HG03457 (cell line): ENCODE measurements at regions not wholly inside any gene's neighbourhood (a gene's known extent, or its start where the extent isn't known, plus 50 kb on each side); places are given as distances from the start of the nearest gene placed in this dataset.

Experiments
- ATAC-seq: cut with Tn5 transposase; IDR thresholded peaks from one replicate; pipeline ENCODE4 v1.9.1; 2021; ENCODE audit warnings: moderate number of reproducible peaks; ENCODE audit not compliant: unreplicated experiment

GRCh38 chr18:72368308-72368707 is 175.8 kb downstream of the CBLN2 start:
- no peak for ATAC-seq

DNA sequence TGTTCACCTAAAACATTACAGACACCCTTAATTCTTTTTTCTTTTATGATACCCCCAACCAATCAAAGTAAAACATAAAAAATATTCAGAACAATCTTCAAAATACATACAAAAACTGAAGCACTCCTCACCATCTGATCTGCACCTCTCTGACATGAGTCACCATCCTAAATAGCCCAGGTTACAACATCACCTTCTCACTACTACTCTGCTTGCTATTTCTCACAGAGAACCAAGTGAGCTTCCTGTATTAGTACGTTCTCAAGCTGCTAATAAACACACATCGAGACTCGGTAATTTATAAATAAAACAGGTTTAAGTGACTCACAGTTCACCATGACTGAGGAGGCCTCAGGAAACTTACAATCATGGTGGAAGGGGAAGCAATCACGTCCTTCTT is 183.5 kb downstream of the CBLN2 start:
- no peak for ATAC-seq

DNA sequence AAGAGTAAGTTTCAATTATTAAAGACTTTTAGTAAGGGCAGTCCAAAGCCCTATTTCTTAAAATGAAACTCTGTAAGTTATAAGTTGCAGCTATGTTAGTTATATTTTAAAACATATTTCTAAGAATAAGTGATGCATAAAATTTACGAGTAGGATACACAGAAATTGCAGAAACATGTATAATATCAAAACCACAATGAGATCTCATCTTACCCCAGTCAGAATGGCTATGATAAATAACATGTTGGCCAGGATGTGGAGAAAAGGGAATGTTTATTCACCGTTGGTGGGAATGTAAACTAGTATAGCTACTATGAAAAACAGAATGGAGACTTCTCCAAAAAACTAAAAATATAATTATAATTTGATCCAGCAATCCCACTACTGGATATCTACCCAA is 201.2 kb downstream of the CBLN2 start:
- no peak for ATAC-seq

- ATAC-seq = no peak
Observed at GRCh38 chr18:72339976-72340375, 204.2 kb downstream of the CBLN2 start.

DNA sequence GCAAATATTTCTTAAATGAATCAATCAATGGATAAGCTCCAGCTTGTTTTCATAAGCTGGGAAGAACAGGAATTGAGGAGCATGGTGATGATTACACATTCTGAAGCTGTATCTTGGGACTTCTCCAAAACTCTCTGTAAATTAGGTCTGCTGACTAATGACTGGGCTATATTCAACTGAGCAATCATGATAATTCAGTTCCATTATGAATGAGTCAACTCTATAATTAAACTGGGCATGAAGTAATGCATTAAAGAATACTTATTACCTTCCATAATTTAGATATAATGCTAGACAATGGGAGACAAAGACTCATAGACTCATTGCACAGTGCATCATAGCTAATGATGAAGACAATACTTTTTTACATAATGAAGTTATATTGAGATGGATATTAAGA is 207.4 kb downstream of the CBLN2 start:
- ATAC-seq = no peak

- ATAC-seq = no peak
Observed at GRCh38 chr18:72329533-72329932, 214.6 kb downstream of the CBLN2 start.

DNA sequence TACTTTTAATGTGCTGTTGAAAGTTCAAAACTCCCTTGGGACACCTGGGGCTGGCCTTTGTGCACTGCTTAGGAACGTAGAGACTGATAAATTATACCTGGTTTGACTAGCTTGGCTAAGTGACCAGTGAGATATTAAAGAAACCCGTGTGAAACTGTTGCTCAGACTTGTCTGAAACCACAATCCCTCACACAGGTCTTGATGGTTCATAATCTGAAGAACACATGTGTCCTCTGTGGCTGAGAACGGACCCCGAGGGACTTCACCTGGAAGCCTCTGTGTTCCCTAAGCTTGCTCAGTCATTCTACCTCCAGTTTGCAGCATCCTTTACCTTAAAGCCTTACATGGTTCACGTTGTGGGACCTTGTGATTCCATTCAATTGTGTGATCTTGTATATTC is 218.8 kb downstream of the CBLN2 start:
- peak; percentile 70 for ATAC-seq

GRCh38 chr18:72324677-72325076 is 219.5 kb downstream of the CBLN2 start:
- ATAC-seq = no peak

- no peak for ATAC-seq
Observed at GRCh38 chr18:72316497-72316896, 227.6 kb downstream of the CBLN2 start.

DNA sequence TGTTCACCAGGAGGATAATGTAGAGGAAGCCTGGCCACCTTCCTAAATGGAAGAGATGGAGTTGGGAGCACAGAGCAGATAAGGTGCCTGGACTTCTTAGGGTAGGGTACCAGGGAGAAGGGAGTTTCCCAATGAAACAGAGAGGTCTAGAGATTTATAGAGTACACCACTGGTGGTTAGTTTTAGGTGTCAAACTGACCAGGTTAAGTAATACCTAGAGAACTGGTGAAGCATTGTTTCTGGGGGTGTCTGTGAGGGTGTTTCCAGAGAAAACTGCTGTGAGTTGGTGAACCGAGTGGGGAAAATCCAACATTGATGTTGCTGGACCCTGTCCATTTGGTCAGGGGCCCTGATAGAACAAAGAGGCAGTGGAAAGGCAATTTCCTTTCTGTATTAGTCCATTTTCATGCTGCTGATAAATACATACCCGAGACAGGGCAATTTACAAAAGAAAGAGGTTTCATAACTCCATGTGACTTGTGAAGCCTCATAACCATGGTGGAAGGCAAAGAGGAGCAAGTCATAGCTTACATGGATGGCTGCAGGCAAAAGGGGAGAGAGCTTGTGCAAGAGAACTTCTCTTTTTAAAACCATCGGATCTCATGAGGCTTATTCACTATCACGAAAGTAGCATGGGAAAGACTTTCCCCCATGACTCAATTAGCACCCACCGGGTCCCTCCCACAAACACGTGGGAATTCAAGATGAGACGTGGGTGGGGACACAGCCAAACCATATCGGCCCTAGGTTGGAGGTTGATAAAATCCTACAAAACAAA is 260.8 kb downstream of the CBLN2 start:
- ATAC-seq = no peak

GRCh38 chr18:72273025-72273424 is 271.1 kb downstream of the CBLN2 start:
- no peak for ATAC-seq

DNA sequence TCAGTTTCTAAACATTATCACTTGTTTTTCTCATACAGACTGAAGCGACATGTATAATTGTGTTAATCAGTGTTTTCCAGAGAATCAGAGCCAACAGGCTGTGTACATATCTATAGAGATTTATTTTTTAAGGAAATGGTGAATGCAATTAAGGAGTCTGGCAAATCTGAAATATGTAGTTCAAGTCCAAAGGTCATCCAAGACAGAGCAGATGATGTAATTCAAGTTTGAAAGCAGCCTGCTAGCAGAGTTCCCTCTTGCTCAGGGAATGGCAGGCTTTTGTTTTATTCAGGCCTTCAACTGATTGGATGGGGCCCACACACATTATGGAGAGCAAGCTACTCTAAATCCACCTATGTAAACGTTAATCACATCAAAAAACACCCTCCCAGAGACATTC is 282.6 kb downstream of the CBLN2 start:
- no peak for ATAC-seq

- no peak for ATAC-seq
Observed at GRCh38 chr18:72246076-72246475, 298.1 kb downstream of the CBLN2 start.

DNA sequence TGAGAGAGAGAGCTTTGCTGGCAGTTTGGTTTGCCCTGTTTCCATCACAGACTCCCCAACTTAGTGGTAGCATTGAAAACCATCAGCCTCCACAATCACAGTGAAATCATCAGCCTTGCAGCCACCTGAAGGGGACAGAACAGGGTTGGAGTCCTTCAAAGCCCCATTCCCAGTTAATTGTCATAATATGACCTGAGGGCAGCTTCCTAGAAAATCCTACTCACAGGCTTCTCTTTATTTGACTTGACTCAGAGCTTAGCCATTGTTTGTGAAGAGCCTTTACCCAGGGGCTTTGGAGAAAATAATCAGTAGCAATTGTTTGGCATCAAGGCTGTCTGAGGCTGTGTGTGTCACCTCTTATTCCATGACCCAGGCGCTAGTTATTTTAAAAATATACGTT is 308.7 kb downstream of the CBLN2 start:
- ATAC-seq = no peak

DNA sequence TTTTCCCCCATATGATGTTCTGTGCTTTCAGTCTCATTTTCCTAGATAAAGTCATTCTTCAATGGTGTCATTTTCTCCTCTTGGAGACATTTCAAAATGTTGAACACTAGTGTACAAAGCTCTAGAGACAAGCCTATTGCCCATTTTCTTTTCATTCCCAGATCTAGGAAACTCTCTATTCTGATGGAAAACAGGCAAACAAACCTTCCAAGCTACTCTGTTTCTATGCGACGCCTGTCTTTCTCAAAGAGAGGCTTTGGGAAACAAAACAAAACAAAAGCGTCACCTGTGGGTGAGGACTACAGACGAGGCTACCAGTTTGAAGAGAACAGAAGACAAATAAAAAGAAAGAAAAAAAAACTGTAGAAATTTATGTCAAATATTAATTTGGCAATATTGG is 311.0 kb downstream of the CBLN2 start:
- ATAC-seq = no peak

DNA sequence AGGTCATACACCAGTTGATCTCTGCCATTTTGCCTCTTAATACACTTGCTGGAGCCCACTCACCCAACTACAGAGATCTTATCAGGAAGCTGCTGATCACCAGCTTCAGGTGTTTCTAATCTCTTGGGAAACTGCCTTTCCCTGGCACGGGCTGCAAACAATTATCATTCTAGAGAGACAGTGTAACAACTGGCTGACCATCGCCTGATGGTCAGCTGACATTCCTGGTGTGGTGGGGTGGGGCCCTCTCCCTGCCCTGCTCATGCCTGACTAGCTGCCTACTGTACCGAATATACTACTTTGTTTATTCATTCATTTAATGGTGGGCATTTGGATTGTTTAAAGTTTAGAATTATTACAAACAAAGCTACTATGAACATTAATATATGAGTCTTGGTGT is 311.5 kb downstream of the CBLN2 start:
- no peak for ATAC-seq

DNA sequence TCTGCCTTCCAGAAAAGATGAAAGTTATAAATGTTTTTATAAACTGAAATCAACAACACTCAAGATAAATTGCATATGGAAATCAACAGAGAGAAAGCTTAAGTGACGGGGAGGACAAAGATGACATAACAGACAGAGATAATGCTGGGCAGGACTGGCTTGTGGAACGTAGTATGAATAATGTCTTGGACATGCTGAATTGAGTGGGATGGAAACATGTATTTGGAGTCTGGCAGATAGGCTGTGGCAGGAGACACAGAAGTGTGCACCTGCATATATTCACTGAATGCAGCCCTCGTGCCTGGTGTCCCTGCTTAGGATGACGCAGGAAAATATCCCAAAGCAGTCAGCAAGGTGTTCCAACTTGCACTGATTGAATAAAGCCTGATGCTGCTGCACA is 318.2 kb downstream of the CBLN2 start:
- no peak for ATAC-seq

DNA sequence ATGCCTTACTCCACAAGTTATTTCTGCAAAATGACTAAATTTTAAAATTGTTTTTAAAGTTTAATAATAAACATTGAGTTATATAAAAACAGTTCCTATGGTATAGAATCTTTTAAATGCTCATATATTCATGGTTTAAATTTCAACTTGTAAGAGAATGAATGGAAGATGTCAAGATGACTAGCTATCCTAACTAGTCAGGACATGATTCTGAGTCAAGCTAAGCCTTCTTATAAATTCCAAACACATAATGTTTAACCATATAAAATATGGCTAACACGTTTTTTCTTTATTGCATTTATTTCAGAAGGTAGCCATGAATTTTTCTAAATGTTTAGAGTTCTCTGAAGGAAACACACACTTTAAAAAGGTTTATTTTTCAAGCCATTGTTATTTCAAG is 320.4 kb downstream of the CBLN2 start:
- no peak for ATAC-seq

DNA sequence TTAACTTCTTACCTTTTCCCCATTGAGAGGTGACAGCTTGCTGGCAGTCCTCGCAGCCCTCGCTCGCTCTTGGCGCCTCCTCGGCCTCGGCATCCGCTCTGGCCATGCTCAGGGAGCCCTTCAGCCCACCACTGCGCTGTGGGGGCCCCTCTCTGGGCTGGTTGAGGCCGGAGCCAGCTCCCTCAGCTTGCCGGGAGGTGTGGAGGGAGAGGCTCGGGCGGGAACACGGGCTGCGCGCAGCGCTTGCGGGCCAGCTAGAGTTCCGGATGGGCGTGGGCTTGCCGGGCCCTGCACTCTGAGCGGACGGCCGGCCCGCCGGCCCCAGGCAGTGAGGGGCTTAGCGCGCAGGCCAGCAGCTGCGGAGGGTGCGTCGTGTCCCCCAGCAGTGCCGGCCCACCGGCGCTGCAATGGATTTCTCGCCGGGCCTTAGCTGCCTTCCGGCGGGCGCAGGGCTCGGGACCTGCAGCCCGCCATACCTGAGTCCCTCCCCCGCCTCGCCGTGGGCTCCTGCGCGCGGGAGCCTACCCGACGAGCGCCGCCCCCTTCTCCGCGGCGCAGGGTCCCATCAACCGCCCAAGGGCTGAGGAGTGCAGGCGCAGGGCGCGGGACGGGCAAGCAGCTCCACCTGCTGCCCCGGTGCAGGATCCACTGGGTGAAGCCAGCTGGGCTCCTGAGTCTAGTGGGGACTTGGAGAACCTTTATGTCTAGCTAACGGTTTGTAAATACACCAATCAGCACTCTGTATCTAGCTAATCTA is 335.0 kb downstream of the CBLN2 start:
- ATAC-seq = peak; percentile 81

DNA sequence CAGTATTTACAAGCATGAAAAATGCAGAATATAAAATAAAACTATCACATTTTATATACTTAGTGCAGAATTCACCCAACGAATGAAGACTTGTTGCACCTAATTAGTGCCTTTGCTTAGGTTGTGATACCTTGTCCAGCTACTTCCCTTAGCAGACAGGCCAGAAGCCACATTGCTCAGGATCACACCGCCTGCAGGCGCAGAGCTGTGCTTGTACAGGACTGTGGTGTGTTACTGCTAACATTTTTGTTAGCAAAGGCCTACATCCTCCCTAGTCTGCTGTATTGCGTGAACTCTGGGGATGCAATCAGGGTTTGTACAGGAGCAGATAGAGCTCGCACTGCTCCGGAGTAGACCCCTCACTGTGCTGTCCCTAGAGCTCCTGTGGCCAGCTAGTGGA is 336.9 kb downstream of the CBLN2 start:
- no peak for ATAC-seq

DNA sequence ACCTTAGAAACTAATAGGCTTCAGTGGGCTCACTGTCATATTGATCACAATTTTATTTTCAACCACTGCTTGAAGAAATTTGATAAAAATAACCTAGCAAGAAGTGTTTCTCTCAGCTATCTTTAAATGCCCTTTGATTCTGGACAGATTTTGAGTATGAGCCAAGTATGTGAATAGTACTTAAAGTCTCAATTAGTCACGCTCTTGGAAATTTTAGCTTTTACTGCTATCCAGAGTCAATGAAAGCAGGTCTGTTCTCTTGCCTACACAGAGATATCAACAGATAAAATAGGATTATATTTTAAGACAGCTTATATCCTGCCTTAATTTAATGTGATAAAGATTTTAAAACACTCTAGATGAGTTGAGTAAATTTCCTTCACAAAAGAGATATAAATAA is 337.3 kb downstream of the CBLN2 start:
- no peak for ATAC-seq

DNA sequence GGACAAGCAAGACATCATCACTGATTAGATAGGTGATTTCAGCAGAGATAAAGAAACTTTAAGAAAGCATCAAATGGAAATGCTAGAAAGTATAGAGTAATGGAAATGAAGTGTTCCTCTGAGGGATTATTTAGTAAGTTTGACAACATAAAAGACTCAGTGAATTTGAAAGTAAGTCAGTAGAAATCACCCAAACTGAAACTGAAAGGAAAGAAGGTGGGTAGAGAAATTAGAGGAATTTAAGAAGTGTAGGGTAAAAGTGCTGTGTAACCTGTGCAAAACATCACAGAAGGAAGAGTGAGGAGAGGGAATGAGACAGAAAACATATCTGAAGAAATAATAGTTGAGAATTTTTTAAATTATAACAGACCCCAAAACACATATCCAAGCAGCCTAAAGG is 343.1 kb downstream of the CBLN2 start:
- no peak for ATAC-seq

GRCh38 chr18:72197591-72197990 is 346.6 kb downstream of the CBLN2 start:
- ATAC-seq = no peak
